ENCODE measurements at regions not wholly inside any gene's neighbourhood (a gene's known extent, or its start where the extent isn't known, plus 50 kb on each side); places are given as distances from the start of the nearest gene placed in this dataset.

- DNase-seq (ENCODE audit: low read depth), result peak; percentile 60
- Histone ChIP-seq H3K4me3 (ENCODE audit: low read depth, low read length) (no peak overlapping the region), H3K27me3 (ENCODE audit: control insufficient read depth, insufficient read depth, low read length) (no peaks in the 10 kb centered on the region), H3K36me3 (ENCODE audit: control insufficient read depth, insufficient read depth, low read length) (no peaks in the 10 kb centered on the region)
- TF ChIP-seq CTCF (IDR thresholded peaks at IDR 0.05; ENCODE audit: insufficient read depth, low read length, severe bottlenecking), result peak; percentile 30
- no peak for FAIRE-seq
These were observed 68.3 kb upstream of the FAM171A1 start for GRCh38 chr10:15439341-15439842.

GRCh38 chr10:15436696-15437095, 65.6 kb upstream of the FAM171A1 start:
- no peaks in the 10 kb centered on the region for H3K27me3 ChIP-seq (ENCODE audit: control insufficient read depth, insufficient read depth, low read length)
- H3K4me3 ChIP-seq (ENCODE audit: low read depth, low read length), result no peak overlapping the region
- DNase-seq (ENCODE audit: low read depth) (peak; percentile 89), FAIRE-seq (no peak)
- TF ChIP-seq CTCF (IDR thresholded peaks at IDR 0.05; ENCODE audit: insufficient read depth, low read length, severe bottlenecking), result no peak
- H3K36me3 ChIP-seq (ENCODE audit: control insufficient read depth, insufficient read depth, low read length), result no peaks in the 10 kb centered on the region

GRCh38 chr10:15433850-15434537, 62.9 kb upstream of the FAM171A1 start:
- peak; percentile 61 for TF ChIP-seq CTCF (IDR thresholded peaks at IDR 0.05; ENCODE audit: insufficient read depth, low read length, severe bottlenecking)
- no peaks in the 10 kb centered on the region for H3K27me3 ChIP-seq (ENCODE audit: control insufficient read depth, insufficient read depth, low read length)
- DNase-seq (ENCODE audit: low read depth) (peak; percentile 33), FAIRE-seq (no peak)
- H3K36me3 ChIP-seq (ENCODE audit: control insufficient read depth, insufficient read depth, low read length), result no peaks in the 10 kb centered on the region
- no peak overlapping the region for H3K4me3 ChIP-seq (ENCODE audit: low read depth, low read length)

GRCh38 chr10:15432266-15432665, 61.2 kb upstream of the FAM171A1 start:
- TF ChIP-seq CTCF (IDR thresholded peaks at IDR 0.05; ENCODE audit: insufficient read depth, low read length, severe bottlenecking), result no peak
- Histone ChIP-seq H3K36me3 (ENCODE audit: control insufficient read depth, insufficient read depth, low read length) (no peaks in the 10 kb centered on the region), H3K27me3 (ENCODE audit: control insufficient read depth, insufficient read depth, low read length) (no peaks in the 10 kb centered on the region), H3K4me3 (ENCODE audit: low read depth, low read length) (no peak overlapping the region)
- DNase-seq (ENCODE audit: low read depth) (no peak), FAIRE-seq (no peak)

GRCh38 chr10:15430969-15431771, 60.1 kb upstream of the FAM171A1 start:
- no peaks in the 10 kb centered on the region for H3K27me3 ChIP-seq (ENCODE audit: control insufficient read depth, insufficient read depth, low read length)
- H3K36me3 ChIP-seq (ENCODE audit: control insufficient read depth, insufficient read depth, low read length), result no peaks in the 10 kb centered on the region
- no peak for TF ChIP-seq CTCF (IDR thresholded peaks at IDR 0.05; ENCODE audit: insufficient read depth, low read length, severe bottlenecking)
- DNase-seq (ENCODE audit: low read depth) (no peak), FAIRE-seq (no peak)
- H3K4me3 ChIP-seq (ENCODE audit: low read depth, low read length), result no peak overlapping the region

Data from bronchial epithelial cell (primary cell).